Gastrocnemius medialis (tissue), 4 donors: ENCODE measurements at regions not wholly inside any gene's neighbourhood (a gene's known extent, or its start where the extent isn't known, plus 50 kb on each side); places are given as distances from the start of the nearest gene placed in this dataset.

Source experiments
- ATAC-seq, 2 donors: fragments of 150-250 bp; one replicate each; pipeline ENCODE4 v1.9.1; 2016
- DNase-seq, 2 donors: peaks; one replicate each; pipeline ENCODE4 v3.0.0-alpha.2; 2019
- H3K27ac ChIP-seq, 4 donors: fragments of 200-600 bp; sonication (generic); 1 replicate in 1 of 4; 2 replicates in 3 of 4; pipeline ENCODE4 v1.5.1; 2016 to 2018; ENCODE audit warnings: mild to moderate bottlenecking in 2 of 4, moderate library complexity in 1 of 4
- H3K27me3 ChIP-seq, 3 donors: fragments of 200-600 bp; sonication (generic) in 2 of 3; 1 replicate in 1 of 3; 2 replicates in 2 of 3; pipeline versions ENCODE4 v1.5.1 to v1.6.0; 2016 to 2019; ENCODE audit warnings: mild to moderate bottlenecking in 1 of 3, moderate library complexity in 1 of 3
- H3K36me3 ChIP-seq, 2 donors: fragments of 200-600 bp; sonication (generic) in 1 of 2; one replicate each; pipeline ENCODE4 v1.5.1; 2017 to 2018
- H3K4me1 ChIP-seq, 2 donors: fragments of 200-600 bp; sonication (generic) in 1 of 2; one replicate each; pipeline ENCODE4 v1.5.1; 2016 to 2017; ENCODE audit warnings: mild to moderate bottlenecking in 2 of 2
- H3K4me3 ChIP-seq, 4 donors: fragments of 200-600 bp; sonication (generic) in 3 of 4; 1 replicate in 1 of 4; 2 replicates in 3 of 4; pipeline ENCODE4 v1.5.1; 2016 to 2019; ENCODE audit warnings: mild to moderate bottlenecking in 2 of 4
- H3K9me3 ChIP-seq, 3 donors: fragments of 200-600 bp; sonication (generic) in 2 of 3; 1 replicate in 1 of 3; 2 replicates in 2 of 3; pipeline ENCODE4 v1.5.1; 2016 to 2019
- POLR2A ChIP-seq, 2 donors: fragments of 450-650 bp; IDR thresholded peaks; one replicate each; pipeline ENCODE4 v1.6.1; 2017; ENCODE audit warnings: antibody characterized with exemption in 2 of 2, mild to moderate bottlenecking in 2 of 2, moderate library complexity in 2 of 2
- in situ Hi-C, 4 donors: fragments of 200-750 bp; cut with MboI; loops; one replicate each; pipeline versions ENCODE4 v1.15.0 to v1.8.0; 2017; ENCODE audit warnings: low sequenced_read_pairs in 4 of 4
- intact Hi-C: fragments of 100-400 bp; cut with DNase I; formaldehyde crosslinking; loops from one replicate; pipeline ENCODE4 v1.15.1; 2023; ENCODE audit warnings: low total_unique reads
- TF ChIP-seq, protein P1 (sequence below), 5 experiments: fragments of 450-650 bp in 3 of 5; fragments of 200-600 bp in 2 of 5; sonication (generic) in 2 of 5; IDR thresholded peaks in 4 of 5; conservative IDR thresholded peaks in 1 of 5; 1 replicate in 4 of 5; 2 replicates in 1 of 5; pipeline ENCODE4 v1.5.1; 2016 to 2019; ENCODE audit warnings: antibody characterized with exemption in 5 of 5, mild to moderate bottlenecking in 3 of 5, moderate library complexity in 3 of 5

DNA sequence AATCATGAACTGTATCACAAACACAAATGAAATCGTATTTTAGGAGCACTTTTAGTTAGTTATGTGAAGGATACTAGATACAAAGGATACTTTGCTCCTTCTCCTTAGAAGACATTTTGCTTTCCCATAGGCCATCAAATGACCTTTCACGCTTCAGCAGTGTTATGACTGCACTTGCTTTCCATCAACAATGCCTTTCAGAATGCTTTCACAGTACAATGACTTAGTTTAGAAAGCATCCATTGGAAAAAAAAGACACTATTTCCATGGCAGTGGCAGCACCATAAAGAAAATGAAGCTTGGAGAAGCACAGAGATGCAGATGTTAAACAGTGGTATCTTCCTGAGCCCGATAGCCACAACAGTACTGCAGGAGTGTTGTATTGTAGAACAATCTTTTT is 203.9 kb downstream of the PCSK1 start:
- DNase-seq: no peak
- no peak for ATAC-seq
- Histone ChIP-seq H3K4me3 (no peak overlapping the region), H3K9me3 (no peaks in the 10 kb centered on the region), H3K27ac (no peak overlapping the region), H3K36me3 (no peaks in the 10 kb centered on the region), H3K27me3 (no peaks in the 10 kb centered on the region), H3K4me1 (peaks cover under 1 to 9% of the 10 kb centered on the region in 2 donors)
- TF ChIP-seq, protein P1, sequence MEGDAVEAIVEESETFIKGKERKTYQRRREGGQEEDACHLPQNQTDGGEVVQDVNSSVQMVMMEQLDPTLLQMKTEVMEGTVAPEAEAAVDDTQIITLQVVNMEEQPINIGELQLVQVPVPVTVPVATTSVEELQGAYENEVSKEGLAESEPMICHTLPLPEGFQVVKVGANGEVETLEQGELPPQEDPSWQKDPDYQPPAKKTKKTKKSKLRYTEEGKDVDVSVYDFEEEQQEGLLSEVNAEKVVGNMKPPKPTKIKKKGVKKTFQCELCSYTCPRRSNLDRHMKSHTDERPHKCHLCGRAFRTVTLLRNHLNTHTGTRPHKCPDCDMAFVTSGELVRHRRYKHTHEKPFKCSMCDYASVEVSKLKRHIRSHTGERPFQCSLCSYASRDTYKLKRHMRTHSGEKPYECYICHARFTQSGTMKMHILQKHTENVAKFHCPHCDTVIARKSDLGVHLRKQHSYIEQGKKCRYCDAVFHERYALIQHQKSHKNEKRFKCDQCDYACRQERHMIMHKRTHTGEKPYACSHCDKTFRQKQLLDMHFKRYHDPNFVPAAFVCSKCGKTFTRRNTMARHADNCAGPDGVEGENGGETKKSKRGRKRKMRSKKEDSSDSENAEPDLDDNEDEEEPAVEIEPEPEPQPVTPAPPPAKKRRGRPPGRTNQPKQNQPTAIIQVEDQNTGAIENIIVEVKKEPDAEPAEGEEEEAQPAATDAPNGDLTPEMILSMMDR (IDR thresholded peaks at IDR 0.05 in 4 of 5, conservative IDR thresholded peaks at IDR 0.05 in 1 of 5): no peak
- TF ChIP-seq POLR2A (IDR thresholded peaks at IDR 0.05): no peak
- intact Hi-C loops (no loop called here), in situ Hi-C loops (no loop called here)

DNA sequence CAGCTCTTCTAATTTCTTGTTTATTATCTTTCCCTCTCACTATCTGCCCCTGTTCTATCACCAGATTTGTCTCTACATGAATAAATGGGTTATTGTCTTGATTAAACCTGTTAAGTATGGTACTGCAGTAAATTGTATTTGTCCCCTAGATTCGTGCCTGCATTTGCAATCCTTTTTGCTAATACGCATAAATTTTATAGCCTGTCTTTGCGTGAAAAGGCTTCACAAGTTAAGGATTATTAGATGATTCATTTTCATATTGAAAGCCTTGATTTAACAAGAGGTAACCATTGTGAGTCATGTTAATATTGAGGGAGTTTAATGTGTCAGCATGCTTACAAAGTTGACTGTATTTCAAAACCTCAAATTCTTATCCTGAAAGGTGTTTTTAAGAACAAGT is 204.6 kb downstream of the PCSK1 start:
- ATAC-seq (no peak), DNase-seq (no peak)
- no peak for TF ChIP-seq POLR2A (IDR thresholded peaks at IDR 0.05)
- TF ChIP-seq, protein P1 (IDR thresholded peaks at IDR 0.05 in 4 of 5, conservative IDR thresholded peaks at IDR 0.05 in 1 of 5): no peak
- H3K27me3 ChIP-seq: no peaks in the 10 kb centered on the region
- no peak overlapping the region for H3K4me3 ChIP-seq
- in situ Hi-C loops: no loop called here
- peaks cover 0 to 9% of the 10 kb centered on the region in 2 donors for H3K4me1 ChIP-seq
- intact Hi-C loops: no loop called here
- no peaks in the 10 kb centered on the region for H3K9me3 ChIP-seq
- H3K27ac ChIP-seq: no peak overlapping the region
- no peaks in the 10 kb centered on the region for H3K36me3 ChIP-seq

DNA sequence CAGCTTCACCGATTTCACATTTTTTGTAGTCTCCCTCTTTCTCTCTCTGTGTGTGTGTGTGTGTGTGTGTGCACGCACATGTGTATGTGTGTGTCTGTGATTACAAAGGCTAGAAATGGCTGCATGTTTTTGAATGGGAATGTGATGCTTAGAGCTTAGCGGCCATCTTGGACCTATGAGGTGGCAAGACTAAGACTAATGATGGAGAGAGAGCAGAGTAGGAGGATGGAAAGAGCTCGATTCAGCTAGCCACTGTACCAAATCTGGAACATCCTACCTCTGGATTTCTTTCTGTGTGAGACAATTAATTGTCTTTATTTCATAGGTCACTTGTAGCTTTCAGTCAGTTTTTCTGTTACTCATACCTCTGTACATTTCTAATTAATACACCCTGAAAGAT is 205.1 kb downstream of the PCSK1 start:
- in situ Hi-C loops (no loop called here), intact Hi-C loops (no loop called here)
- Histone ChIP-seq H3K9me3 (no peaks in the 10 kb centered on the region), H3K27me3 (no peaks in the 10 kb centered on the region), H3K4me3 (no peak overlapping the region), H3K27ac (no peak overlapping the region), H3K36me3 (no peaks in the 10 kb centered on the region), H3K4me1 (peaks cover 0 to 9% of the 10 kb centered on the region in 2 donors)
- TF ChIP-seq POLR2A (IDR thresholded peaks at IDR 0.05): no peak
- TF ChIP-seq, protein P1 (IDR thresholded peaks at IDR 0.05 in 4 of 5, conservative IDR thresholded peaks at IDR 0.05 in 1 of 5): no peak
- DNase-seq (no peak), ATAC-seq (no peak)

DNA sequence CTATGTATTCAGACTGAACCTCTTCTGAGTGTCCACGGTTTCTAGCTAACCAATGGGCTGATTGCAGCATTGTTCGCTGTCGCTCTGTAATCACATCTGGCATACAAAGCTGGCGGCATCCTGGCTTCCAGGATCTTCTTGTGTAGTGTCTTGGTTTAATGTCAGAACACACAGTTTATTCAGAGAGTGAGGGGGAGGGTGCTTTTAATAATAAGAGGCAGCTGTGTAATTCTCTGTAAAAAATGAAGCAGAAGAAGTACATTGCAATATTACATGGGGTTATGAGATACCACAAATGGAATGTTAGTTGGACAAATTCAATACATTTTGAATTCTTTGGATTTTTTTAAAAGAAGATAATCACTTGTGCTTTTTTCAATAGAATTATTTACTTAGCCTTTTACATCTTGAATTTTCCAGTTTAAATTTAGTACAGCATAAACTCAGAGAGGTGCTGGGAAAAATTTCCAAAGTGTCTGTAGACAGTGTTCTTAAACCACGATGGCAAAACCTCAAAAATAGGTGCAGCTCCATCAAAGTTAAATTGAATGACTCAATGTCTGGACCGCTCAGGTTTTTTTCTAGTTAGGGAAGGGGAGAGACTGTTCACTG is 206.0 kb downstream of the PCSK1 start:
- intact Hi-C loops: no loop called here
- in situ Hi-C loops: no loop called here
- DNase-seq (no peak), ATAC-seq (peak; percentile 39 to 54)
- H3K4me1 ChIP-seq: peaks cover 0 to 9% of the 10 kb centered on the region in 2 donors
- no peaks in the 10 kb centered on the region for H3K9me3 ChIP-seq
- H3K36me3 ChIP-seq: no peaks in the 10 kb centered on the region
- no peak overlapping the region for H3K27ac ChIP-seq
- H3K27me3 ChIP-seq: no peaks in the 10 kb centered on the region
- no peak overlapping the region for H3K4me3 ChIP-seq
- TF ChIP-seq POLR2A (IDR thresholded peaks at IDR 0.05): no peak
- TF ChIP-seq, protein P1 (IDR thresholded peaks at IDR 0.05 in 4 of 5, conservative IDR thresholded peaks at IDR 0.05 in 1 of 5): no peak

DNA sequence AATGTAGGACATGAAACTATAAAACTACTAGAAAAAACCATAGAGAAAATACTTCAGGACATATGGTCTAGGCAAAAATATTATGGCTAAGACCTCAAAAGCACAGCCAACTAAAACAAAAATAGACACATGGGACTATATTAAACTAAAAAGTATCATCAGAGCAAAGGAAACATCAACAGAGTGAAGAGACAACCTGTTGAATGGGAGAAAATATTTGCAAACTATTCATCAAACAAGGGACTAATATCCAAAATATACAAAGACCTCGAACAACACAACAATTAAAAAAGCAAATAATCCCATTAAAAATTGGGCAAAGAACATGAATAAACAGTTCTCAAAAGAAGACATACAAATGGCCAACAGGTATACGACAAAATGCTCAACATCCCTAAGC is 210.9 kb downstream of the PCSK1 start:
- Histone ChIP-seq H3K36me3 (no peaks in the 10 kb centered on the region), H3K27ac (no peak overlapping the region), H3K4me1 (peaks cover 0 to 3% of the 10 kb centered on the region in 2 donors), H3K9me3 (no peaks in the 10 kb centered on the region), H3K27me3 (no peaks in the 10 kb centered on the region), H3K4me3 (no peak overlapping the region)
- TF ChIP-seq, protein P1 (IDR thresholded peaks at IDR 0.05 in 4 of 5, conservative IDR thresholded peaks at IDR 0.05 in 1 of 5): no peak
- no peak for TF ChIP-seq POLR2A (IDR thresholded peaks at IDR 0.05)
- DNase-seq (no peak), ATAC-seq (no peak)
- intact Hi-C loops: no loop called here
- in situ Hi-C loops: no loop called here
